DMS79 treated with DMSO at 0.1 percent for 48 hours (cell line): ENCODE measurements at regions not wholly inside any gene's neighbourhood (a gene's known extent, or its start where the extent isn't known, plus 50 kb on each side); places are given as distances from the start of the nearest gene placed in this dataset.
"Not testable (repeated sequence)": the region's sequence is repeated elsewhere in the genome, so short reads cannot be mapped to it uniquely, and the experiment has no call there.

Experiments used
- DNase-seq: peaks from one replicate; lab custom pipeline; 2025; lab: John Stamatoyannopoulos, UW

DNA sequence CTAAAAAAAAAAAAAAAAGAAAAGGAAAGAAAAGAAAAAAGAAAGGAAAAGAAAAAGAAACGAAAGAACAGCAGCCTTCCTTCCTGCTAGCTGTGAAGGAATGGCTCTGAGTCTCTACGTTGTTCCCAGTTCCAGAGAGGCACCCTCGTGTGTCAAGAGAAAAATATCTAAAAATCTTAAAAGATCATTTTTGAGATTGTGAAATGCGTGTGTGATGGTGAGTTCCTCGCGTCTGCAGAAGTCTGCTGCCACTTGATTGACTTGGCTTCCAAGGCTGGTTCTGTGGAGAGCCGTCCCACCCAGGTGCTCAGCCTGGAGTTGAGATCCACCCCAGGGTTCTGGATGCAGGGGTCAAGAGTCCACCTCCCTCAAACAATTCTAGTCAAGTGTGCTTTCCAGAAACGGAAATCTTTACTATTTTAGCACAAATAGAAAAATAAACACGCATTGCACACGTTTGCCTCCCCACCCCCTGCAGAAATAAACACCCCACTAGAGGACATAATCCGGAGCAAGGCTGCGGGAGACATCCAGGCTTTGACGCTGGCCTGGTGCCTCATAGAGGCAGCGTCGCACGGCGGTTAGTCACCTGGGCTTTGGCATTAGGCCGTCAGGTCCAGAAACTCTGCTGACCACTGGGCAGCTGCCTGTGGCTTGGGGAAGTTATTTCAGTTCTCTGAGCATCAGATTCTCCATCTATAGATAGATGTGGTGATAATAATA lies 265.4 kb downstream of the FAM43A start:
- DNase-seq = no peak

GRCh38 chr3:194951629-194951920 lies 265.9 kb downstream of the FAM43A start:
- DNase-seq = not testable (repeated sequence)

DNA sequence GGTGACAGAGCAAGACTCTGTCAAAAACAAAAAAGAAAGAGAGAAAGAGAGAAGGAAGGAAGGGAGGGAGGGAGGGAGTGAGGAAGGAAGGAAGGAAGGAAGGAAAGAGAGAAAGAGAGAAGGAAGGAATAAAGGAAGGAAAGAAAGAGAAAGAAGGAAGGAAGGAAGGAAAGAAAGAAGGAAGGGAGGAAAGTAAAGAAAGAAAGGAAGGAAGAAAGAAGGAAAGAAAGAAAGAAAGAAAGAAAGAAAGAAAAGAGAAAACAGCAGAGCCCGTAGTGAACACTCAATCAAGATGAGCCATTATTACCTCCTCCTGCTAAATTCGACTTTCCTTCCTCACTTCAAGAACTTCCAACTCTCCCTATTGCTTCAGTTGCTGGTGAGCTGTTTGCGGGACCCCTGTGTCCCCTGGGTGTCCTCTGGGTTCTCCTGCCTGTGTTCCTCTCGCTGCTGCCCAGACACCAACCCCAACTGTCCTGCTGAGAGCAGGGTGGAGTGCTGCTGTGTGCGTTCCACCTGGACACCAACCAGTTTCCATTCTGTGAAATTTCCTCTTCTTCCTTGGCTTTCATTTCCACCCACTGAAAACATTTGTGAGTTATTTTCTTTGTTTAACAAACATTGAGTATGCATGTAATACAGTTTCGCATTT lies 266.4 kb downstream of the FAM43A start:
- no peak for DNase-seq

DNA sequence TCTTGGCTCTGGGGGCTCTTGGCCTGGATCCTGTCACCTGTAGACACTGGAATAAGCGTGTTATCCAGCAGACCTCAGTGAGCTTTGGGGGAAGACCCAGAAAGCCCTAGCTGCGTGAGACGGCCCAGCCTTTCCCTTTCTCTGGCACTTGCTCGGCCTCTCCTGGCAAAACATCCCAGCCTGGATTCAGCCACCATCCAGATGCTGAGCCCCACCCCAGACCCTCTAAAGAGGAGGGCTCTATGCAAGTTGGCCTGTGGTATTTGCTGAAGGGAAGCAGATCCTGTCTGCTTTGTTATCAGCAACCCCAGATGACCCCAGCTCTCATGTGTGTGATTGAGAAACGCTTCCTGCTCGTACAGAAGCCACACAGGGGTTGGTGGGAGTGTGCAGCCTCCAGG lies 267.2 kb downstream of the FAM43A start:
- DNase-seq = peak; percentile 27

DNA sequence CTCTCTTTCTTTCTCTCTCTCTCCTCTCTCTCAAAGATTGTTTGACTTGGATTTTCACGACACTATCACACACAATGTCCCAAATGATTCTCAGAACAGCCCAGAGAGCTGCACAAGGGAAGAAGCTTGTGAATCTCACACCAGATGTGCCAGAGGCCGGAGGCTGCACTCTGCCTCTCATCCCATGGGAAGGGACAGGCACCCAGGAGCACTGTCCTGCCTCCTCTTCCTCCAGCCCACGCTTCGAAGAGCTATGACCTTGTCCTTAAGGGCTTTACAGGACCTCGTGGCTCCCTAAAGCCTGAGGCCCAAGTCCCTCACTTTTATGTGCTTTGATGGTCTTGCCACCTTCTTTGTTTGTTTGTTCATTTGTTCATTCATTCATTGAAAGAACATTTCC lies 267.6 kb downstream of the FAM43A start:
- no peak for DNase-seq

GRCh38 chr3:194955546-194955945 lies 269.9 kb downstream of the FAM43A start:
- DNase-seq = no peak

DNA sequence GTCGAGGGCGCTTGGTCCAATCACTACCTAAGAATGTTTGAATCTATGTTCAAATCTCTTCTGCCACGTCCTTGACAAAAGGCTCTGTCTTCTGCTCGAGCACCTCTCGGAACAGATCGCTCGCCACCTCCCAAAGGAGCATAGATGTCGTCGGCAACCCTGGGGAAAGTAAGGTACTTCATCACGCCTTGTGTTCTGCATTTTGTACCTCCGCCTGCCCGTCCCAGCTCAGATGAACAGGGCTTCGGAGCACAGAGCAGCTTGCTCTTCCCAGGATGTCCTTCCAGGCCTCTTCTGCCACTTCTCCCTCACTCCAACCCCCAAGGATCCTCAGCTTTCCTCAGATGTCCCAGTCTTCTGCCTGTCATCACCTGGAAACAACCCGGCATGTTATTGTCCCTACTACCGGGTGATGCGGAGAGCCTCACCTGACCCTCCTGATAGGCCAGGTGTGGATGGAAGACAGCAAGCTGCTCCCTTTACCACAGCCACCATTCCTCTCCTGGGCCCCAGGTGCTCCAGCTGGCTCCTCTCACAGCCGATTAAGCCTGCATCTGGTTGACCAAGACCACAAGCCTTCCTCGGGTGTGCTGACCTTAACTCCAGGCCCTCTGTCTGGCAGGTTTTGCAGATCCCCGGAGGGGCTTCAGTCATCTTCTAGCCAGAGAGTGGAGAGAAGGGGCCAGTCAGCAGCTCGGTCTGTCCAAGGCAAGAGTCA lies 270.5 kb downstream of the FAM43A start:
- DNase-seq = no peak

GRCh38 chr3:194956697-194957396 lies 271.2 kb downstream of the FAM43A start:
- DNase-seq = no peak

DNA sequence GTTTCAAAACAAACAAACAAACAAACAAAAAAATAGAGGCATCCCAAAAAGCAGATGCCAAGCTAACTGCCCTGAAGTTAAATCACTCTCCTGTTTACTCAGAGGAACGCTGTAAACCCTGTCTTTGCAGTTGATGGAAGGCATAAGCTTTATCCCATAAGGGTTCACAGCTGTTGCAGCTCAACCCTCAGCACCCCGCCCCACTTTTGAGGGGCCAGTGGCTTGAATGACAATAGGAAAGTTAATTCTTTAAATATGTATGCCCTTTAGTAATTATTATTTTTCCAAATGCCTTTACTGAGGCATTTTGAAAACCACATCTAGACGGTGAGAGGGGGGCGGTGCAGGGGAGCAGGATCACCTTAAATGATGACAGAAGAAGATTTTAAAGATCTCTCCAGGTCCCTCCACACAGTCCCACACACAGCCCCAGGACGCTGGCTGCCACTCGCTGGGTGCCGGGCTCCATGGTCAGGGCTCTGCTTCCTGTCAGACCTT lies 272.1 kb downstream of the FAM43A start:
- no peak for DNase-seq

- no peak for DNase-seq
These were observed 273.5 kb downstream of the FAM43A start for GRCh38 chr3:194959217-194959616.

DNA sequence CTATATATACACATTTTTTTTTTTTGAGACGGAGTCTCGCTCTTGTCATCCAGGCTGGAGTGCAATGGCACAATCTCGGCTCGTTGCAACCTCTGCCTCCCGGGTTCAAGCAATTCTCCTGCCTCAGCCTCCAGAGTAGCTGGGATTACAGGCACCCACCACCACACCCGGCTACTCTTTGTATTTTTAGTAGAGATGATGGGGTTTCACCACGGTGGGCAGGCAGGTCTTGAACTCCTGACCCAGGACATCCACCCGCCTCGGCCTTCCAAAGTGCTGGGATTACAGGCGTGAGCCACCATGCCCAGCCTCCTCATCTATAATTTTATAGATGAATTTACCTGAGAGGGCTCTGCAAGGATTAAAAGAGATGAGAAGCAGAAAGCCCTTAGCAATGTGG lies 274.0 kb downstream of the FAM43A start:
- DNase-seq = not testable (repeated sequence)

- DNase-seq = no peak
These were observed 274.9 kb downstream of the FAM43A start for GRCh38 chr3:194960446-194961032.

DNA sequence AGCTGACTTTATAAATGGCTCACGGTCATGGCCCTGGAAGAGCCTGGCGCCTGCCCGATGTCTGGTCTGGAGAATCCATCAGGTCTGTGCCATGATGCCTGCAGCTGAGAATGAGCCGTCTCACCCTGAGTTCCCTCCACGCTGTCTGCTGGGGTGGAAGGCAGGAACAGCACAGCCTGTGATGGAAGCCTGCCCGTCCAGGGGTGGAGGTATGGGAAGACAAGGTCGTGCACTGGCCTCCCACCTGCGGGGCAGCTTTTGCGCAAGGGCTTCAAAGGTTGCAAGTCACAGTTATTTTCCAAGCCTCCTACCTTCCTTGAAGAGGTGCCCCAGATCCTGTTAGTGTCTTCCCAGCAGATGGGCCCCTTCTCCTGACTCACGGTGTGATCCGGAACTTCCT lies 275.5 kb downstream of the FAM43A start:
- no peak for DNase-seq

DNA sequence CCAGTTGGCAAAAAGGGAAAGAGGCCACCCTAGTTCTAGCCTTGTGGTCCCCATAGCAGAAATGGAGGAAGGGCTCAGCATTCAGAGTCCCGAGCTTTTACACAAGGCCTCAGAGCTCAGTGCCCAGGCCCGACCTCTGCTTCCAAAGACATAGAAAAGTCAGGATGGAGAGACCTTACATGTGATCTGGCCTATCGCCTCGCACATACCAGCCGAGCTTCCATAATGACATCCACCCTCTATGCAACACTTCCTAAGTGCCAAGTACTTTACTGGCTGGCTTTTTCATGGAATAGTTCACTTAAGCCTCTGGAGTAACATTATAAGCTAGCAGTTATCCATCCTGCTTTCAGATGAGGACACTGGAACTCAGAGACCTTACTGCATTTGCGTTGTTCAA lies 275.9 kb downstream of the FAM43A start:
- no peak for DNase-seq

DNA sequence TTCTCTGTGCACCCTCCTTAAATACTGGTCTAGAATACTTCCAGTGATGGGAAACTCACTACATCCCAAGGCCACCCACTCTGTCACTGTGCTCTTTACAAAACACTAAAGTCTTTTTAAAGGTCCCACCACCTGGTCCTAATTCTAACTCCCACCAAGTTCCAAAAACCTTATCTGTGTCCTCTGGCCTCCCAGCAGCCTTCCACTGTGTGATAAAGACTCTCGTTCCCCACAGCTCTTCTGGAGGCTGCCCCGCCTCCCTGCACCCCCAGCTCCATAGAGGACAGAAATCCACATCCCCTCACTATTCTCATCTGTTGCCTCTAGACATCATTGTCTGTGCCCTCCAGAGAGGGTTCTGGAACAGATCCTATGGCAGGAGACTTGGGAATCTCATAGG lies 276.4 kb downstream of the FAM43A start:
- no peak for DNase-seq

GRCh38 chr3:194964809-194965208 lies 279.1 kb downstream of the FAM43A start:
- DNase-seq = no peak

GRCh38 chr3:194967151-194968117 lies 281.8 kb downstream of the FAM43A start:
- DNase-seq = no peak

- no peak for DNase-seq
These were observed 284.4 kb downstream of the FAM43A start for GRCh38 chr3:194970066-194970465.

- DNase-seq = no peak
These were observed 285.3 kb downstream of the FAM43A start for GRCh38 chr3:194971009-194971408.

DNA sequence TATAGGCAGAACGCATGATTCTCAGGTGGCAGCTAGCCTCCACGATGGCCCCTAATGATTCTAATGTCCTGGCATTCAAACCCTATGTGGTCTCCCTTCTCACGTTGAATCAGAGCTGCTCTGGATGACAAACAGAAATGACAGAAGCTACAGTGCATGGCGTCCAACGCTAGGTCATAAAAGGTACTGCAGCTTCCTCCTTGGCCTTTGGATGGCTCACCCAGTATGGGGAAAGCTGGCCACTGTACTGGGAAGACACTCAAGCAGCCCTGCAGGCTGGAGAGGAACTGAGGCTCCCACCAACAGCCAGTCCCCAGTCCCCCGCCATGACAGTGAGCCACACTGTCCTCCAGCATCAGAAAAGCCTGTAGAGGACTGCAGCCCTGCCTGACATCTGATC lies 286.3 kb downstream of the FAM43A start:
- no peak for DNase-seq

- no peak for DNase-seq
These were observed 287.0 kb downstream of the FAM43A start for GRCh38 chr3:194972641-194973040.
